ENCODE measurements at regions not wholly inside any gene's neighbourhood (a gene's known extent, or its start where the extent isn't known, plus 50 kb on each side); places are given as distances from the start of the nearest gene placed in this dataset.

- no peak for TF ChIP-seq CTCF (IDR thresholded peaks at IDR 0.05)
- TF ChIP-seq EZH2 (IDR thresholded peaks at IDR 0.05; ENCODE audit: borderline replicate concordance, insufficient read depth, low read depth, low read length, poor library complexity, severe bottlenecking), result no peak
These were observed 176.8 kb upstream of the TRIB2 start for GRCh38 chr2:12539776-12540562.

All from B cell (primary cell).